ENCODE measurements at regions not wholly inside any gene's neighbourhood (a gene's known extent, or its start where the extent isn't known, plus 50 kb on each side); places are given as distances from the start of the nearest gene placed in this dataset.

DNA sequence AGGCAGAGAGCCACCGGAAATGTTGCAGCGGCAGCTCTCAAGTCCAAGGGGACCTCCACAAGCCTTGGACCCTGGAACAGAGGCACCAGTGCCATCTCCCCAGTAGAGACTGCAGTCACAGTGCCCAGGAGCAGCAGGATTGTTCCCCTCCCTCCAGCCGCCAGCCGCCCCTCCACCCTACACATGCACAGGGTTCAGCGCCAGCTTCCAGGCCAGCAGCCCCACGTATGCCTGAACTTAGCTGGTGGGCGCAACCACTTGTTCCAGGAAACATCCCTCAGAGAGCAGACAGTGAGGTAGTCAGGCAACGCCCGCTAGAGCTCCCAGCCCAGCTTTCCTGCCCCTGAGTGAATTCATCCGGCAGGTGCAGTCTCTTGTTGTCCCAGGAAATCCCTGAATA is 1098.1 kb upstream of the NCAM2 start:
- no peak for TF ChIP-seq POLR2A (IDR thresholded peaks at IDR 0.05)
- TF ChIP-seq, protein P1, sequence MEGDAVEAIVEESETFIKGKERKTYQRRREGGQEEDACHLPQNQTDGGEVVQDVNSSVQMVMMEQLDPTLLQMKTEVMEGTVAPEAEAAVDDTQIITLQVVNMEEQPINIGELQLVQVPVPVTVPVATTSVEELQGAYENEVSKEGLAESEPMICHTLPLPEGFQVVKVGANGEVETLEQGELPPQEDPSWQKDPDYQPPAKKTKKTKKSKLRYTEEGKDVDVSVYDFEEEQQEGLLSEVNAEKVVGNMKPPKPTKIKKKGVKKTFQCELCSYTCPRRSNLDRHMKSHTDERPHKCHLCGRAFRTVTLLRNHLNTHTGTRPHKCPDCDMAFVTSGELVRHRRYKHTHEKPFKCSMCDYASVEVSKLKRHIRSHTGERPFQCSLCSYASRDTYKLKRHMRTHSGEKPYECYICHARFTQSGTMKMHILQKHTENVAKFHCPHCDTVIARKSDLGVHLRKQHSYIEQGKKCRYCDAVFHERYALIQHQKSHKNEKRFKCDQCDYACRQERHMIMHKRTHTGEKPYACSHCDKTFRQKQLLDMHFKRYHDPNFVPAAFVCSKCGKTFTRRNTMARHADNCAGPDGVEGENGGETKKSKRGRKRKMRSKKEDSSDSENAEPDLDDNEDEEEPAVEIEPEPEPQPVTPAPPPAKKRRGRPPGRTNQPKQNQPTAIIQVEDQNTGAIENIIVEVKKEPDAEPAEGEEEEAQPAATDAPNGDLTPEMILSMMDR (IDR thresholded peaks at IDR 0.05), result no peak
- H3K27ac ChIP-seq, result no peak overlapping the region
- no peaks in the 10 kb centered on the region for H3K27me3 ChIP-seq
- peaks cover 0 to 22% (median 0%) of the 10 kb centered on the region in 12 donors for H3K9me3 ChIP-seq
- H3K36me3 ChIP-seq, result no peaks in the 10 kb centered on the region
- intact Hi-C loops (cut with DNase I), result loop anchor here in 1 of 10 donors (10.0 kb wide), 1 partner anchor 65 kb away; no protein-coding TSS in a partner anchor
- H3K4me1 ChIP-seq, result no peaks in the 10 kb centered on the region
- no peak overlapping the region for H3K4me3 ChIP-seq
- no peak for DNase-seq
- WGBS, 4 donors, result 93 to 96% (median 95%) methylated on average over 5 to 10 of the region's 10 CpGs
- no peak for ATAC-seq

DNA sequence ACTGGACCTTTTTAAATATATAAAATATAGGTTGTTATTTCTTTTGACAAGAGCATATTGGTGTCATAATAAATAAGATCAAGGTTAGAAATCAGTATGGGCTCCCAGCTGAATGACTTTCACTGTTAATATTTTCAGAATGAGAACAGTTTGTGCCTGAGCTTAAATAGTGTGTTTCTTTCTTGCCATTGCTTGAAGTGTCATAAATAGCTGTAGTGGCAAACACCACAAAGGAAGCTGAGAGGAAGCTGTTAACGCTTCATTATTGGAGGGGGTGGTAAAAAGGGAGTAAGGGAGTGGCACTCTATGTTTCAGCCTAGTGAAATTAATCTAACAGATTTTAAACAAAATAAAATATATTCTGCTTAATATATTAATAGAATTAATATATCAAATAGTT is 1089.8 kb upstream of the NCAM2 start:
- ATAC-seq (peak in 2 of 4 donors; percentile 51 to 58), DNase-seq (no peak)
- WGBS, 4 donors, result 18 to 25% (median 21%) methylated on average over 1 of the region's 1 CpG
- no peaks in the 10 kb centered on the region for H3K36me3 ChIP-seq
- H3K4me1 ChIP-seq, result no peaks in the 10 kb centered on the region
- no peaks in the 10 kb centered on the region for H3K27me3 ChIP-seq
- intact Hi-C loops (cut with DNase I), result loop anchor here in 1 of 10 donors (10.0 kb wide), 1 partner anchor 56 kb away; no protein-coding TSS in a partner anchor
- peaks cover 0 to 2% (median 0%) of the 10 kb centered on the region in 12 donors for H3K9me3 ChIP-seq
- no peak overlapping the region for H3K4me3 ChIP-seq
- no peak for TF ChIP-seq POLR2A (IDR thresholded peaks at IDR 0.05)
- TF ChIP-seq, protein P1 (IDR thresholded peaks at IDR 0.05), result no peak
- no peak overlapping the region for H3K27ac ChIP-seq

DNA sequence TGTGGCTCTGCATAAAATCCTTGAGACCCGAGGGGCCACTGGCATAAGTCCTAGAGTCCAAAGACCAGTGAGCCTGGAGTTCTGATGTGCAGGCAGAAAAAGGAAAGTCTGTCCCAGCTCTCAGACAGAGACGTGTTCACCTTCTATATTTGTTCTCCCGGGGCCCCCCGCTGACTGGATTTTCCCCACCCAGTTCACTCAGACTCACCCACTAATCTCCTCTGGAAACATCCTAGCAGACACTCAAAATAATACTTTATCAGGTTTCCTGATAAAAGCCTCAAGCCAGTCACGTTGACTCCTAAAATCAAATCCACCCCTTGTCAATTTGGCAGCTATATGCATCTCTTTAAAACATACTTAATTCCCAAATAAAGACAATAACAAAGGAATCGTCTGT is 1084.2 kb upstream of the NCAM2 start:
- Histone ChIP-seq H3K27me3 (no peaks in the 10 kb centered on the region), H3K9me3 (peaks cover 0 to 3% (median 0%) of the 10 kb centered on the region in 12 donors), H3K4me3 (no peak overlapping the region), H3K36me3 (no peaks in the 10 kb centered on the region), H3K27ac (peak overlapping the region in 1 of 12 donors; percentile 15), H3K4me1 (peaks cover 0 to 2% (median 0%) of the 10 kb centered on the region in 12 donors)
- intact Hi-C loops (cut with DNase I), result no loop called here
- DNase-seq (no peak), ATAC-seq (peak in 3 of 4 donors; percentile 24 to 56 (median 26))
- TF ChIP-seq, protein P1 (IDR thresholded peaks at IDR 0.05), result no peak
- no peak for TF ChIP-seq POLR2A (IDR thresholded peaks at IDR 0.05)
- WGBS, 4 donors, result 8 to 22% (median 17%) methylated on average over 6 of the region's 6 CpGs

DNA sequence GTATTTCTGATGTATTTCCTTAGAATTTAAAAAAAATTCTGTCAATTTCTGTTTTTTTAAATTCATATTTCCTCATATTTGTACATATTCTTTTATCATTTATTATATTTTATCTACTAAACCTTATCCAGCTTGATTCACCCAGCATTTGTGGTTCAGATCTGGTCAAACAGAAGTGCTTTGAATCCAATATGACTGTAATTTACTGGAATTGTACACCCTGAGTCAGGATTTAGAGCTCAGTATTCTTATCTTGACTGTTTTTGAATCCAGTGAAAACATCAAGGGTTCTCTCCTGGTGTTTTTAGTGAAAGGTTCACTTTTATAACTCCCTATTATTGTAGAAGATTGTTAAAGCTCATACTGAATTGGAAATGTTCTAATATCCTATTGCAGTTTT is 1077.0 kb upstream of the NCAM2 start:
- Histone ChIP-seq H3K27ac (no peak overlapping the region), H3K9me3 (peaks cover 0 to 3% (median 0%) of the 10 kb centered on the region in 12 donors), H3K27me3 (no peaks in the 10 kb centered on the region), H3K36me3 (no peaks in the 10 kb centered on the region), H3K4me3 (no peak overlapping the region), H3K4me1 (no peaks in the 10 kb centered on the region)
- intact Hi-C loops (cut with DNase I), result no loop called here
- no peak for DNase-seq
- no peak for ATAC-seq
- TF ChIP-seq, protein P1 (IDR thresholded peaks at IDR 0.05), result no peak
- no peak for TF ChIP-seq POLR2A (IDR thresholded peaks at IDR 0.05)

Measured in heart left ventricle (tissue), 16 donors.